Ascending aorta (tissue), 2 donors: ENCODE measurements at regions not wholly inside any gene's neighbourhood (a gene's known extent, or its start where the extent isn't known, plus 50 kb on each side); places are given as distances from the start of the nearest gene placed in this dataset.

Experiments used
- DNase-seq, 2 donors: peaks; one replicate each; pipeline ENCODE4 v3.0.0-alpha.2; 2019; ENCODE audit warnings: low spot score in 2 of 2
- H3K27ac ChIP-seq, 2 donors: fragments of 200-600 bp; sonication (generic); one replicate each; pipeline ENCODE4 v1.5.1; 2016 to 2017; ENCODE audit warnings: mild to moderate bottlenecking in 1 of 2
- H3K27me3 ChIP-seq: fragments of 200-600 bp; sonication (generic); one replicate; pipeline ENCODE4 v1.5.1; 2017
- H3K36me3 ChIP-seq, 2 donors: fragments of 200-600 bp; sonication (generic); one replicate each; pipeline ENCODE4 v1.5.1; 2016
- H3K4me1 ChIP-seq, 2 donors: fragments of 200-600 bp; sonication (generic); one replicate each; pipeline ENCODE4 v1.5.1; 2016 to 2017; ENCODE audit warnings: mild to moderate bottlenecking in 1 of 2
- H3K4me3 ChIP-seq, 2 donors: fragments of 200-600 bp; sonication (generic); one replicate each; pipeline ENCODE4 v1.5.1; 2016 to 2017; ENCODE audit warnings: mild to moderate bottlenecking in 1 of 2
- H3K9me3 ChIP-seq, 2 donors: fragments of 200-600 bp; sonication (generic); one replicate each; pipeline ENCODE4 v1.5.1; 2016
- CTCF ChIP-seq, 3 experiments: fragments of 200-600 bp in 2 of 3; fragments of 450-650 bp in 1 of 3; sonication (generic) in 2 of 3; IDR thresholded peaks; one replicate each; pipeline ENCODE4 v1.5.1; 2016 to 2019; ENCODE audit warnings: antibody characterized with exemption in 3 of 3, mild to moderate bottlenecking in 1 of 3, moderate library complexity in 1 of 3
- intact Hi-C: fragments of 100-400 bp; cut with DNase I; formaldehyde crosslinking; loops from one replicate; pipeline ENCODE4 v1.15.1; 2023

DNA sequence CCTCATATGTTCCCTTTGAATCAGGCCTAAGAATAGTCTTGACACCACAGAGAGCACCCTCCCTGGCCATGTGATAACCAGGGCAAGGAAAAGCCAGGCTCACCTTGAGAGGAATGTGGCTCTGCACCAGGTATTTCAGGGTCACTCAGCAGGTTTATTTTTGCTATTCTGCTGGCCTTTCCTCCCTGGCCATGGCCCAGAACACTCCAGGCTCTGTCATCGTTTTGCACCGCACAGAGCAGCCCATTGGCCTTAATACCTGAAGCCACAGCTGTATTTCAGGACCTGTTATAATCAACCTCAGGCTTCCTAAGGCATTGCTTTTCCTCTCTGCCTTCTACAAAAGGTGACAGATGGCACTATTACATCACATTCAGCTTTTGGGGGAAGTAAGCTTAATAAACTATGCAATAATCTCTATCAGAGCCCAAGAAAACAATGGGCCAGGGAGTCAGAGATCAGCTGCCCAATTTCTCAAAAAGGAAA lies 668.3 kb downstream of the IRS1 start:
- H3K36me3 ChIP-seq, result no peaks in the 10 kb centered on the region
- no peak overlapping the region for H3K27ac ChIP-seq
- DNase-seq, result no peak
- no peak overlapping the region for H3K4me3 ChIP-seq
- TF ChIP-seq CTCF (IDR thresholded peaks at IDR 0.05), result no peak
- H3K27me3 ChIP-seq, result no peaks in the 10 kb centered on the region
- intact Hi-C loops, result no loop called here
- H3K9me3 ChIP-seq, result no peaks in the 10 kb centered on the region
- H3K4me1 ChIP-seq, result no peaks in the 10 kb centered on the region

DNA sequence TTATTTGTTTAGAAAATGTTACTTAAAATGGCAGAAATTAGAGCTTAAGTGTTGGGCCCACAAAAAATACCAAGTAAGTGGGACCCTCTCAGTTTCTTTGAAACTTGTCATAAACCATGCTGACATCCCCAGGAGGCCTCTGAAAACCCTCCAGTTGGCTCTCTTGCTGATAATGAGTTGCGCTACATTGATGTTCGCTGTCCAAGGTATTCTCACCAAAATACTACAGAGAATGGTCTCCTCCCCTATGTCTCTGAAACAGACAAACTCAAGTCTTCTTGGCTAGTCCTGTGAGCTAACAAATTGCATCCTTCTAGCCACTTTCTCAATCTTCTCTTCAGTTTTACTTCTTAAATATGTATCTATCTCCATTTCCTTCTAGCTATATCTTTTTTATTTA lies 669.4 kb downstream of the IRS1 start:
- no peak overlapping the region for H3K27ac ChIP-seq
- intact Hi-C loops, result no loop called here
- no peaks in the 10 kb centered on the region for H3K4me1 ChIP-seq
- H3K36me3 ChIP-seq, result no peaks in the 10 kb centered on the region
- H3K4me3 ChIP-seq, result no peak overlapping the region
- no peaks in the 10 kb centered on the region for H3K27me3 ChIP-seq
- TF ChIP-seq CTCF (IDR thresholded peaks at IDR 0.05), result no peak
- no peak for DNase-seq
- no peaks in the 10 kb centered on the region for H3K9me3 ChIP-seq

DNA sequence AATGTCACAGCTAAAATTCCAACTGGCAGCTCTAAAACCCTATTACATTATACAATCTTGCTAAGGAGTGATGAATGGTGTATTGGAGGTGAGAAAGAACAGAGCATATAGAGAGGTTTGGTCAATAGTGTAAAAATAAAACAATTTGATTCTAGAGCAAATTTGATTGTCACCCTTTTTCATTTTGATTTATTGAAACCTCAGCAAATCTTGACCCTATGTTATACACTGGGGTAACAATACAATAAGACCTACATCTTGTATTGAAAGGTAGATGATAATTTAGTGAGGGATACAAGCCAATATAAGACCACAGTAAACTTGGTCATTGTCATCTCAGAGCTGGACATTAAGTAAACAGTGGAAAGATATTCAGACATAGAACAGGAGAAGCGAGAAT lies 671.9 kb downstream of the IRS1 start:
- DNase-seq, result no peak
- H3K4me3 ChIP-seq, result no peak overlapping the region
- H3K27ac ChIP-seq, result no peak overlapping the region
- no peaks in the 10 kb centered on the region for H3K9me3 ChIP-seq
- TF ChIP-seq CTCF (IDR thresholded peaks at IDR 0.05), result no peak
- H3K36me3 ChIP-seq, result no peaks in the 10 kb centered on the region
- H3K27me3 ChIP-seq, result no peaks in the 10 kb centered on the region
- H3K4me1 ChIP-seq, result no peaks in the 10 kb centered on the region
- intact Hi-C loops, result no loop called here

- DNase-seq, result no peak
- no peaks in the 10 kb centered on the region for H3K27me3 ChIP-seq
- no peak overlapping the region for H3K4me3 ChIP-seq
- intact Hi-C loops, result no loop called here
- H3K4me1 ChIP-seq, result no peaks in the 10 kb centered on the region
- H3K27ac ChIP-seq, result no peak overlapping the region
- no peak for TF ChIP-seq CTCF (IDR thresholded peaks at IDR 0.05)
- H3K36me3 ChIP-seq, result no peaks in the 10 kb centered on the region
- no peaks in the 10 kb centered on the region for H3K9me3 ChIP-seq
Observed at GRCh38 chr2:226126104-226126503, 673.5 kb downstream of the IRS1 start.

DNA sequence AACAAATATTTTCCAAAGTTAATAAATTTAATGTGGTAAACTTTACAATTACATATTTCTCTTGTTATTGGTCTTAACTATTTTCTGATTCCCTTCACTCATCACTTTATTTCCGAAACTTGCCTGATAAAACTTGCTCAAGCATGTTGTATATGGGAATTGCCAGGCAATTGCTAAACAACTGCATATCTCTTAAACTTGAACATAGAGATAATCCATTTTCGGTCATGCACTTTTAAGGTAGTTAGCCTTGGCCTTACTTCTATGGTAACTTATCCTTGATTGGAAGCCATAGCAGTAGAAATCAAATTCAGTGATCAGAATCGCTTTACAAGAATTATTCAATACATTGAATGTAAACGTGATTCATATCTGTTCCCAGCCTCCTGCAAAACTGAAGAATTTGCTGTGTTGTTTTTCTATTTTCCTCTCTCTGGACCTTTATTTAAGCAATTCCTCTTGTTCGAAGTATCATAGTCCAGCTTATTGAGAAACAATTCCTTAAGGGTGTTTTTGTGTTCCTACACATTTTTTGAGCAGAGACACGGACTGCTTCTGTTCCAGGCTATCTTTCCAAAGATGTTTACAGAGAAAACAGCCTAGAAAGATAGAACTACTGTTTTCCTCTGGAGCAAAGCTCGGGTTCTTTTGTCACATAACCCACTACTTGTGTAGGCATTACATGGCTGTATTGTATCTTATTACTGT lies 674.3 kb downstream of the IRS1 start:
- H3K27ac ChIP-seq, result no peak overlapping the region
- intact Hi-C loops, result no loop called here

More for the DNA sequence above, 674.3 kb downstream of the IRS1 start:
- DNase-seq, result no peak
- H3K27me3 ChIP-seq, result no peaks in the 10 kb centered on the region
- no peaks in the 10 kb centered on the region for H3K36me3 ChIP-seq
- H3K9me3 ChIP-seq, result no peaks in the 10 kb centered on the region
- no peak overlapping the region for H3K4me3 ChIP-seq
- no peaks in the 10 kb centered on the region for H3K4me1 ChIP-seq
- no peak for TF ChIP-seq CTCF (IDR thresholded peaks at IDR 0.05)
